HG03565 (cell line): ENCODE measurements at regions not wholly inside any gene's neighbourhood (a gene's known extent, or its start where the extent isn't known, plus 50 kb on each side); places are given as distances from the start of the nearest gene placed in this dataset.

Experiments used
- ATAC-seq: cut with Tn5 transposase; IDR thresholded peaks from one replicate; pipeline ENCODE4 v1.9.1; 2021; ENCODE audit warnings: mild to moderate bottlenecking, moderate library complexity; ENCODE audit not compliant: unreplicated experiment

- peak; percentile 59 for ATAC-seq
These were observed 113.0 kb downstream of the DTHD1 start for GRCh38 chr4:36394352-36394903.

DNA sequence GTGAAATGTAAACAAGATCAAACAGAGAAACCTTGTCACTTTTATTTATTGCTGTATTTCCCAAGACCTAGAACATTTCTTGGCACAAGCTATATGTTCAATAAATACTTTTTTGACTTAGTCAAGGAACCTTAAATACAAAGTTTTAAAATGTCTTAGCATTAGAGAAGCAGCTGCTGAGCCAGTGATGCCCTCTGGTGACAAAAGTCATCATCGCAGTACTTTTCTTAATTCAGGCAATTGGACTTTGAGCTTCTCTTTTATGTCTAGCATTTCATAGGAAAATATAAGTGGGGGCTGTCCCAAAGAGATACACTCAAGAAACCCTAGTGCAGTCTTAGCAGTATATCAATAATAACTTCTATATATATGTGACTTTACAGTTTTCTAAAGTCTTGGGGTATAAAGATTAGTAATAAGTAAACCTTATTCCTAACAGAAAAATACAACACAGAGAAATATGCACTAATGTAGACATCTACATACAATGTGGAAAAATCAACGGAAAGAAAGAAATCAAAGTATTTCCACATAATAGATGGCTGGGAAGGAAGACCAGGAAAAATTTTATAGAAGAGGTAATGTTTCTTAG lies 118.4 kb downstream of the DTHD1 start:
- ATAC-seq, result no peak

- ATAC-seq, result no peak
These were observed 120.8 kb downstream of the DTHD1 start for GRCh38 chr4:36402008-36402758.

DNA sequence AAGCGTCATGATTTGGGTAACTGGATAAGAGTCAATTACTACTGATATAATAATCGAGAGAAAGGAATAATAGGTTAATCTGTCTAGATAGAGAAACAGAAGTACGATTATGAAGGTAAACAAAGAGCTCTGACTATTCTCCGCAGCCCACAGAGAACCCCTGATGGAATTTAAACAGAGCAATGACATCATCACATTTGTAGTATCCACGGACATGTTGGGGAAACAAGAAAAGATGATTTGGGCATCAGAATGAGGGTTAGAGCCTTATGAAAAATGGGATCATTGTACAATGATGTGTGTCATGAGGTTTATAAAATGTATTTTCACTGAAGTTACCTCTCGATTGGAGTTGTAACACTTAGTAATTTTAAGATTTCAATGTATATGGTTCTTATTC lies 129.9 kb downstream of the DTHD1 start:
- no peak for ATAC-seq

DNA sequence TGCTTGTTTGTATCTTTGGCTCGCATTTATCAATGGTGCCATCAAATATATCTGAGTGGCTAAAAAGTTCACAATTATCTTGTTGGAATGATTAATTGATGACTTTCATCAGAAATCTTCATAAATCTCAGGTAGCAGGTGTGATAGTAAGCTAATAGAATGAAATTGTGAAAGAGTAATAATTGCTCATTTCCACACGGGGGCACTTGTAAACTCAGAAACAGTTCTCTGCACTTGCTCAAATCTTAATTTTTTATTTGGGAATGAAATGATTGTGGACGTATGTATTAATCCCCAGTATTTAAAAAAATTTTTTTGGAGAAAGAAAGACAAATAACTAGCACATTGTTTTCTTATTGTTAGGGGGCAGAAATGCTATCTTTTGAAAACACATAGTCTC lies 132.8 kb downstream of the DTHD1 start:
- ATAC-seq, result no peak

- ATAC-seq, result no peak
These were observed 135.7 kb downstream of the DTHD1 start for GRCh38 chr4:36417146-36417545.

DNA sequence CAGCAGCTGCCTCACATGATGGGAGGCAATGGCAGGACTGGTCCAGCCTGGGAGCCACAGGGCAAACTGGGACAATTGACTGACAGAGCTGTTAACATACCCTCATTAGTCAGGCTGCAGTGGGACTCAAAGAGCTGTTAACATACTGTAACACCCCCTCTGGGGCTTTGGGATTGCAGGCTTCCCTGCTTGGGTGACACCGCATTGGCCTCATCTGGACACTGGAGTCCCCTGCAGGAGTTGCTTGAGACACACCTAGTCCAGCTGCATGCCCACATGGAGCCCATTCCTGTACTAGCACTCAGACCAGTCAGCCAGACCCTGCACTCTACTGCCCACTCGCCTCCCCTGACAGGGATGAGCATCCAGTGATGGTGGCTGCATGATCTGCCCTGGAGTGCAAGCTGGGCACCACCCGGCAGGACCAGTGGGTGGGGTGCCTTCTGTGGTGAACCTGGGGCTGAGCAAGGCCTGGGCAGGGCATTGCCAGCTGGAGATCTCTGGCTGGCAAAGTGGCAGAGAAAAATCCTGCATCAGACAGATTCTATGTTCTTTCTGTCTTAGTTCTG lies 138.8 kb downstream of the DTHD1 start:
- ATAC-seq, result no peak

- ATAC-seq, result no peak
These were observed 141.2 kb downstream of the DTHD1 start for GRCh38 chr4:36422607-36423006.

DNA sequence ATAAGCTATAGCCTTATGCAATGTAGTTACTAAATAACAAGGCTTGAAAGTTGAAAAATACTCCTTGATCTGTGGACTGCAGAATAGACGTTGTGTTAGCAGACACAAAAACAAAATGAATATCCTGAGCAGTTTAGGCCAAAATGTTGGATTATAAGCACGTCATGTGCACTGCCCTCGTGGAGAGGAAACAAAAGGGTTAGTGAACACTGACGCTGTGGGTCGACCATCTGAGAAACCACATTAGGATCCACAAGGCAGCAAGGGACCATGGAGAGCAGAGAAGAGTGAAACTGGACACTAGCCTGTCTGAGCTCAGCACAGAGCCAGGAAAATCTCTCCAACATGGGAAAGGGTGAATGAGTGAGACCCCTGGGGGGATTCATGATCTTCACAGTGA lies 145.3 kb downstream of the DTHD1 start:
- no peak for ATAC-seq

DNA sequence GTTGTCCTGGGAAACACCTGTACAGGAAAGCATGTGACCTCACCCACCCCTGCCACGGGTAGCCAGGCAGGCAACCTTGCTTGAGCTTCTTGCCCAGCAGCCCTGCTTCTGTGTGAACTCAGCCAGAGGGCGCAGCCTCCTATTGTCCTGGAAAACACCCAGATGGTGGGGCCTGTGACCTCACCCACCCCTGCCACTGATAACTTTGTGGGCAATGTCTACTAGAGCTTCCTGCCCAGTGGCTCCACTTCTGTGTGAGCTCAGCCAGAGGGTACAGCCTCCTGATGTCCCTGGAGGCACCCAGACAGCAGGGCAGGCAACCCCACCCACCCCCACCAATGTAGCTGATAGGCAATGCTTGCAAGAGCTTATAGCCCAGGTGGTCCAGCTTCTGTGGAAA lies 146.3 kb downstream of the DTHD1 start:
- no peak for ATAC-seq

GRCh38 chr4:36432586-36432985 lies 151.2 kb downstream of the DTHD1 start:
- ATAC-seq, result no peak

- ATAC-seq, result no peak
These were observed 158.1 kb downstream of the DTHD1 start for GRCh38 chr4:36439556-36439955.

GRCh38 chr4:36445480-36445879 lies 164.1 kb downstream of the DTHD1 start:
- ATAC-seq, result no peak

GRCh38 chr4:36446275-36446674 lies 164.9 kb downstream of the DTHD1 start:
- no peak for ATAC-seq

- no peak for ATAC-seq
These were observed 179.9 kb downstream of the DTHD1 start for GRCh38 chr4:36461344-36461743.

DNA sequence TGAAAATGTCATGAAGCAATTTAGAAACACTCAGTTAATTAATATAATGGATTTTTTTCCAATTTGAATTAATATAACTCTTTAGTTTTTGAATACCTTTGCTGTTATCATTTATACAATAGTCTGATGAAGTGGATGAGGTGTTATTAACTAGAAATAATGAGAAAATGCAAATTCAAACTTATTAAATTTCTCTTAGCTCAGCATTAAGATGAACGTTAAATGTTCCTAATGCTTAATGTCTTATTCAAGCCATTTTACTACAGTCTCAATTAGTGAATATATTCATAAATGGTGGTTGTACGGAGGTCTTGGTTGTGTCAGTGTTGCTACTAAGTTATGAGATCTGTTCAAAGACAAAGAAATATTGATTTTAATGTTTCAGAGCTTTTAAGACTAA lies 186.3 kb downstream of the DTHD1 start:
- no peak for ATAC-seq

- no peak for ATAC-seq
These were observed 190.5 kb downstream of the DTHD1 start for GRCh38 chr4:36471903-36472302.

DNA sequence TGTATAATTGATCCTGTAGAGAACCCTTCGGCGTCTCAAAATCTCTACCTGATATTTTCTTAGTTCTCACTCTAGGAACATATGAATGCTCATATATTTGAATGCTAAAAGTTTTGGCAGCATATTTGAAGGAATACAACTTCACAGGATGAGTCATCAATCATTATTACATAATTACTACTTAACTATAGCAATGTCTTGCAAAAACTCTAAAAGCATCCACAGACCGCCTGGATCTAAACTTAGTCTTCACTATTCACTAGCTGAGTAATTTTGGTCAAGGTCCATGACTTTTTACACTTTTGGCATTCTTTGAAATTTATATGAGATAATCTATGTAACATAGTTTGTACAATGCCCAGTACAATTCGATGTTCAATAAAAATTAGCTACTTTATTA lies 194.7 kb downstream of the DTHD1 start:
- no peak for ATAC-seq

DNA sequence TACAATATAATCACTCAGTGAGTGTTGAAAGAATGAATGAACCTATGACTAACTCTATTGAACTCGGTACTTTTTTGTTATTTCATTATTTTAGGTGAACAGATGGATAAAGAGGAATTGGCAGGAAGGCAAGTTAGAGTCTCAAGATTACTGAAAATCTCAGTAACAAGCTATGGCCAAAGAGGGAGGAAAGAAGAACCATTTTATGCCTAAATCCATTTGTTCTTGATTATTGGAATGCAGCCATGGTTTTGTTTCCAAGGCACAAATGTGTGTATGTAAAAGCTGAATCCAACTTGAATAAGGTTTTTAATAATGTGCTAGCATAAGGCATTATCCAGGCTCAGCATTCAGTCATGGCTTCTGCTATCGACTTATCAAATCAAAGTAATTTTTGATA lies 196.4 kb downstream of the DTHD1 start:
- no peak for ATAC-seq

DNA sequence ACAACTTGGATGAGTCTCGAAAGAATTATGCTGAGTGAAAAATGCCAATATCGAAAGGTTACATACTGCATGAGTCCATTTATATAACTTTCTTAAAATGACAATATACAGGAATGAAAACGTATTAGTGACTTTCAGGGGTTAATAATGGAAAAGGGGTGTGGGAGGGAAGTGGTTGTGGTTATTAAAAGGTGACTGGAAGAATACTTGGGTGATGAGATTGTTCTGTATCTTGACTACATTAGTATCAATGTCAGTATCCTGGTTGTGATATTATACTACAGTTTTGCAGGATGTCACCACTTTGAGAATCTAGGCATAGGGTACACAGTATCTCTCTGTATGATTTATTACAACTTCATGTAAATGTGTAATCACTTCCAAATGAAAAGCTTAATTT lies 204.5 kb downstream of the DTHD1 start:
- ATAC-seq, result no peak

DNA sequence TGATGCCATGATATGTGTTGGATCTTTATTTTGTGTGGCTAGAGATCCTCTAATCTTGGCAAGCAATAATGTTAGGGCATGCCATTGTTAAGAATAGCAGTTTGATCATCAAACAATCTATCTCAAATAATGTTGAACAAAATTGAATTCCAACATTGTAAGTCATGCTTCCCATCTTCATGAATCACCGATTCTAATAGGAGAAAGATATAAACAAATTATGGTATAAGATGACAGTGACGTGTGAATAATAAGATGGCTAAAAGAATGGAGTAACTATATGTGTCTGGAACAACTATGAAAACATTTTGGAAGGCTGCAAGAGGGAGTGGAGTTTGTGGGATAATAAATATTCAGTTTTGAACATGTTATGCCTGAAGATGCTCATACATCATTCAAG lies 208.4 kb downstream of the DTHD1 start:
- ATAC-seq, result no peak

- no peak for ATAC-seq
These were observed 210.6 kb downstream of the DTHD1 start for GRCh38 chr4:36492041-36492440.
